ENCODE measurements at regions not wholly inside any gene's neighbourhood (a gene's known extent, or its start where the extent isn't known, plus 50 kb on each side); places are given as distances from the start of the nearest gene placed in this dataset.

GRCh38 chr3:43180694-43181093, 74.8 kb upstream of the POMGNT2 start:
- no peak for ATAC-seq
- no peak for TF ChIP-seq CSRNP3 (CRISPR knock-in tag; IDR thresholded peaks at IDR 0.05)
- TF ChIP-seq ZNF565 (CRISPR knock-in tag; conservative IDR thresholded peaks at IDR 0.05; ENCODE audit: low read depth), result no peak
- no peak for TF ChIP-seq SNAI2 (CRISPR knock-in tag; IDR thresholded peaks at IDR 0.05)
- TF ChIP-seq ZFP30 (CRISPR knock-in tag; IDR thresholded peaks at IDR 0.05), result no peak
- TF ChIP-seq RARB (CRISPR knock-in tag; IDR thresholded peaks at IDR 0.05), result no peak
- no peak for TF ChIP-seq GLIS3 (CRISPR knock-in tag; IDR thresholded peaks at IDR 0.05)
- TF ChIP-seq BACH2 (CRISPR knock-in tag; IDR thresholded peaks at IDR 0.05; ENCODE audit: borderline replicate concordance), result no peak
- no peak for TF ChIP-seq OSR1 (CRISPR knock-in tag; IDR thresholded peaks at IDR 0.05)
- no peak for TF ChIP-seq TSHZ2 (CRISPR knock-in tag; IDR thresholded peaks at IDR 0.05)
- TF ChIP-seq CSDC2 (CRISPR knock-in tag; IDR thresholded peaks at IDR 0.05), result no peak
- no peak for TF ChIP-seq PPARA (CRISPR knock-in tag; IDR thresholded peaks at IDR 0.05; ENCODE audit: borderline replicate concordance)
- TF ChIP-seq CREB5 (CRISPR knock-in tag; IDR thresholded peaks at IDR 0.05; ENCODE audit: low read depth), result no peak
- no peak for TF ChIP-seq PATZ1 (CRISPR knock-in tag; IDR thresholded peaks at IDR 0.05; ENCODE audit: borderline replicate concordance)

GRCh38 chr3:43180027-43180426, 74.1 kb upstream of the POMGNT2 start:
- peak; percentile 55 for ATAC-seq
- TF ChIP-seq BACH2 (CRISPR knock-in tag; IDR thresholded peaks at IDR 0.05; ENCODE audit: borderline replicate concordance) (no peak), ARNTL (CRISPR knock-in tag; IDR thresholded peaks at IDR 0.05; ENCODE audit: borderline replicate concordance, low read depth) (no peak), ZFP30 (CRISPR knock-in tag; IDR thresholded peaks at IDR 0.05) (no peak), PPARA (CRISPR knock-in tag; IDR thresholded peaks at IDR 0.05; ENCODE audit: borderline replicate concordance) (no peak), ZNF565 (CRISPR knock-in tag; conservative IDR thresholded peaks at IDR 0.05; ENCODE audit: low read depth) (no peak), POU6F1 (CRISPR knock-in tag; IDR thresholded peaks at IDR 0.05; ENCODE audit: borderline replicate concordance, low read depth) (no peak), CSRNP3 (CRISPR knock-in tag; IDR thresholded peaks at IDR 0.05) (no peak), ZNF8 (CRISPR knock-in tag; IDR thresholded peaks at IDR 0.05) (no peak), TCF4 (CRISPR knock-in tag; IDR thresholded peaks at IDR 0.05; ENCODE audit: borderline replicate concordance) (no peak), SNAI2 (CRISPR knock-in tag; IDR thresholded peaks at IDR 0.05) (no peak), ESRRG (CRISPR knock-in tag; IDR thresholded peaks at IDR 0.05) (no peak), TSHZ2 (CRISPR knock-in tag; IDR thresholded peaks at IDR 0.05) (no peak), CSDC2 (CRISPR knock-in tag; IDR thresholded peaks at IDR 0.05) (no peak), GLIS3 (CRISPR knock-in tag; IDR thresholded peaks at IDR 0.05) (no peak), ISL1 (CRISPR knock-in tag; IDR thresholded peaks at IDR 0.05) (no peak), ZC3H10 (CRISPR knock-in tag; IDR thresholded peaks at IDR 0.05) (no peak), RARB (CRISPR knock-in tag; IDR thresholded peaks at IDR 0.05) (no peak)
